Epidermal melanocyte (primary cell): ENCODE measurements at regions not wholly inside any gene's neighbourhood (a gene's known extent, or its start where the extent isn't known, plus 50 kb on each side); places are given as distances from the start of the nearest gene placed in this dataset.
"Not testable (repeated sequence)": the region's sequence is repeated elsewhere in the genome, so short reads cannot be mapped to it uniquely, and the experiment has no call there.

Experiments
- DNase-seq: peaks from one replicate; pipeline ENCODE4 v3.0.0; 2011; ENCODE audit warnings: low spot score; ENCODE audit not compliant: insufficient read length

GRCh38 chr4:91838181-91838861, 465.4 kb upstream of the GRID2 start:
- no peak for DNase-seq

- DNase-seq, result no peak
These were observed 463.4 kb upstream of the GRID2 start for GRCh38 chr4:91840359-91840758.

- no peak for DNase-seq
These were observed 457.5 kb upstream of the GRID2 start for GRCh38 chr4:91846233-91846632.

GRCh38 chr4:91851456-91851855, 452.3 kb upstream of the GRID2 start:
- DNase-seq, result no peak

- no peak for DNase-seq
These were observed 415.8 kb upstream of the GRID2 start for GRCh38 chr4:91887926-91888325.

- not testable (repeated sequence) for DNase-seq
These were observed 412.5 kb upstream of the GRID2 start for GRCh38 chr4:91891217-91891616.

- DNase-seq, result no peak
These were observed 409.8 kb upstream of the GRID2 start for GRCh38 chr4:91894006-91894405.

- DNase-seq, result no peak
These were observed 399.2 kb upstream of the GRID2 start for GRCh38 chr4:91904556-91904955.

GRCh38 chr4:91909963-91910362, 393.8 kb upstream of the GRID2 start:
- DNase-seq, result no peak

GRCh38 chr4:91914176-91914804, 389.5 kb upstream of the GRID2 start:
- no peak for DNase-seq

- no peak for DNase-seq
These were observed 387.5 kb upstream of the GRID2 start for GRCh38 chr4:91916219-91916618.

- DNase-seq, result no peak
These were observed 379.1 kb upstream of the GRID2 start for GRCh38 chr4:91924625-91925024.

GRCh38 chr4:91935217-91935616, 368.5 kb upstream of the GRID2 start:
- no peak for DNase-seq

- no peak for DNase-seq
These were observed 367.5 kb upstream of the GRID2 start for GRCh38 chr4:91936311-91936710.

GRCh38 chr4:91957963-91958362, 345.8 kb upstream of the GRID2 start:
- no peak for DNase-seq

- no peak for DNase-seq
These were observed 345.2 kb upstream of the GRID2 start for GRCh38 chr4:91958596-91958995.

GRCh38 chr4:91961504-91961903, 342.3 kb upstream of the GRID2 start:
- DNase-seq, result no peak

- DNase-seq, result no peak
These were observed 340.3 kb upstream of the GRID2 start for GRCh38 chr4:91963486-91963885.

- DNase-seq, result no peak
These were observed 338.6 kb upstream of the GRID2 start for GRCh38 chr4:91965166-91965565.

- DNase-seq, result no peak
These were observed 330.1 kb upstream of the GRID2 start for GRCh38 chr4:91973479-91974153.

- DNase-seq, result no peak
These were observed 319.3 kb upstream of the GRID2 start for GRCh38 chr4:91984466-91984865.

GRCh38 chr4:91989914-91990313, 313.9 kb upstream of the GRID2 start:
- no peak for DNase-seq

GRCh38 chr4:91990726-91991125, 313.0 kb upstream of the GRID2 start:
- no peak for DNase-seq
